BE2C (cell line): ENCODE measurements at regions not wholly inside any gene's neighbourhood (a gene's known extent, or its start where the extent isn't known, plus 50 kb on each side); places are given as distances from the start of the nearest gene placed in this dataset.

Experiments
- DNase-seq: peaks from one replicate; pipeline ENCODE4 v3.0.0-alpha.2; 2020
- H3K27me3 ChIP-seq: fragments of 250-450 bp; sonication (Bioruptor Pico); 2 replicates; pipeline ENCODE4 v1.5.1; 2020; ENCODE audit warnings: mild to moderate bottlenecking
- H3K36me3 ChIP-seq: fragments of 250-450 bp; sonication (Bioruptor Pico); 2 replicates; pipeline ENCODE4 v1.5.1; 2020; ENCODE audit warnings: mild to moderate bottlenecking
- H3K4me1 ChIP-seq: fragments of 250-450 bp; sonication (Bioruptor Pico); 2 replicates; pipeline ENCODE4 v1.5.1; 2020
- H3K4me3 ChIP-seq: 2 replicates; pipeline ENCODE4 v1.5.1; 2011; ENCODE audit warnings: low read depth, low read length
- H3K9me3 ChIP-seq: fragments of 250-450 bp; sonication (Bioruptor Pico); 2 replicates; pipeline ENCODE4 v1.5.1; 2020
- TF ChIP-seq, protein P1 (sequence below): IDR thresholded peaks from 2 replicates; pipeline ENCODE4 v1.5.1; 2012; ENCODE audit warnings: mild to moderate bottlenecking, low read depth, low read length

DNA sequence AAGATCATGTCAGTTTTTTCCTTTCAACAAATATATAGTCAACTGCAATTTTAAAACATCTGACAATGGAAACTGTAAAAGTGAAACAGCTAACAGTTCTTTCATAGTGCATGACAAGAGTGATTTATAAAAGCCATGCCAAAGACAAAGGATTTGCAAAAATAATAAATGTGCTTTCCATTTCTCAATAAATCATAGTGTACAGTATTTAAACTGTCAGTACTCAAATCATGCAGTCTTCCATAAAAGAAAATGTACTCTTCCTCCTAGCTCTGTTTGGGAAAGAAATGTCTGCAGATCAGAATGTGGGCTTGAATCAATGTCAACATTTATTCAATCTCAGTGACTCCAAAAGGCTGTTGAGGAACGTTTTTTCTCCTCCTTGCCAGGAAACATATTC, 131.7 kb upstream of the PDE1A start:
- Histone ChIP-seq H3K36me3 (no peaks in the 10 kb centered on the region), H3K27me3 (no peaks in the 10 kb centered on the region), H3K9me3 (no peaks in the 10 kb centered on the region), H3K4me1 (no peaks in the 10 kb centered on the region), H3K4me3 (no peak overlapping the region)
- no peak for DNase-seq
- TF ChIP-seq, protein P1, sequence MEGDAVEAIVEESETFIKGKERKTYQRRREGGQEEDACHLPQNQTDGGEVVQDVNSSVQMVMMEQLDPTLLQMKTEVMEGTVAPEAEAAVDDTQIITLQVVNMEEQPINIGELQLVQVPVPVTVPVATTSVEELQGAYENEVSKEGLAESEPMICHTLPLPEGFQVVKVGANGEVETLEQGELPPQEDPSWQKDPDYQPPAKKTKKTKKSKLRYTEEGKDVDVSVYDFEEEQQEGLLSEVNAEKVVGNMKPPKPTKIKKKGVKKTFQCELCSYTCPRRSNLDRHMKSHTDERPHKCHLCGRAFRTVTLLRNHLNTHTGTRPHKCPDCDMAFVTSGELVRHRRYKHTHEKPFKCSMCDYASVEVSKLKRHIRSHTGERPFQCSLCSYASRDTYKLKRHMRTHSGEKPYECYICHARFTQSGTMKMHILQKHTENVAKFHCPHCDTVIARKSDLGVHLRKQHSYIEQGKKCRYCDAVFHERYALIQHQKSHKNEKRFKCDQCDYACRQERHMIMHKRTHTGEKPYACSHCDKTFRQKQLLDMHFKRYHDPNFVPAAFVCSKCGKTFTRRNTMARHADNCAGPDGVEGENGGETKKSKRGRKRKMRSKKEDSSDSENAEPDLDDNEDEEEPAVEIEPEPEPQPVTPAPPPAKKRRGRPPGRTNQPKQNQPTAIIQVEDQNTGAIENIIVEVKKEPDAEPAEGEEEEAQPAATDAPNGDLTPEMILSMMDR: no peak

DNA sequence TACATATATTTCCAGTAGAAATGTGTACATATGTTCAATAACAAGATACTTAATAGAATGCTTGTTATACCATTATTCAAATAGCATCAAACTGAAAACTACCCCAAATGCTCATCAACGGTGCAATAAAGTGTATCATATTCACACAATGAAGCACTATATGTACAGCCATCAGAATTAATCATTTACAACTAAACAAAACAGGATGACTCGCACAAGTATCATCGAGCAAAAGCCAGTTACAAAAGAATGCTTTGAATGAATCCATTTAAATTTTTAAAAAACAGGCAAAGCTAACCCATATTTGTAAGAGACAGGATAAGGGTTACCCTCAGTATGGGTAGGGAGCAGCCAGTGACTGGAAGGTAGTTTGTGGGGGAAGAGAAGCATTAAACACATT, 132.8 kb upstream of the PDE1A start:
- no peaks in the 10 kb centered on the region for H3K9me3 ChIP-seq
- TF ChIP-seq, protein P1: no peak
- H3K36me3 ChIP-seq: no peaks in the 10 kb centered on the region
- H3K4me3 ChIP-seq: no peak overlapping the region
- H3K27me3 ChIP-seq: no peaks in the 10 kb centered on the region
- DNase-seq: no peak
- no peaks in the 10 kb centered on the region for H3K4me1 ChIP-seq

DNA sequence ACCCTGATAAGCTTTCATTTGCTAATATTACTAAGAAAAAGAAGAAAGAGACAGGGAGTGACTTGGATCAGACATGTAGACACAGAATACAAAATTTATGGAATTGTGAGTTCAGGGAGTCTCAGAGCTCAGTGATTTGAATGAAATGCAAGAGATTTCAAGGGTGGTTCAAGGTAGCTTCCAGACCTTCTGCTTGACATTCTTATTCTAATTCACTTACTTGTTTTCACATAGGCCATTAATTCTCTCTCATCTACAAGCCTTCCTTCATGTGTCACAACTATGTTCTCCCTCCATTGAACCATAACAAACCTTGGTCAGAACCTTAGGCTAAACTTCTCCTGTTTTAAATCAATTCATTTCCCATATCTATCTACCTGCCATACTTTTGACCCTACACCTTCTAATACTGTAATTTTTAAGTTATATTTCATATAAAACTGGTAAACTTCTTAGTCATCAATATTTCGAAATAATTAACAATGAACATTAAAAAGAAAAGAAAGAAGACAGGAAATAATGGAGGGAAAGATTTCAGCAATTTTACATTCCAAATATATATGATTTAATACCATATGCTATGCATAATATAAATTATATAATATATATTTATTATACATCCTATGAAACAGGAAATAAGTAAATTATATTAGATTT, 139.2 kb upstream of the PDE1A start:
- no peak for DNase-seq
- Histone ChIP-seq H3K27me3 (no peaks in the 10 kb centered on the region), H3K4me3 (no peak overlapping the region), H3K4me1 (no peaks in the 10 kb centered on the region), H3K36me3 (no peaks in the 10 kb centered on the region), H3K9me3 (no peaks in the 10 kb centered on the region)
- TF ChIP-seq, protein P1: no peak

DNA sequence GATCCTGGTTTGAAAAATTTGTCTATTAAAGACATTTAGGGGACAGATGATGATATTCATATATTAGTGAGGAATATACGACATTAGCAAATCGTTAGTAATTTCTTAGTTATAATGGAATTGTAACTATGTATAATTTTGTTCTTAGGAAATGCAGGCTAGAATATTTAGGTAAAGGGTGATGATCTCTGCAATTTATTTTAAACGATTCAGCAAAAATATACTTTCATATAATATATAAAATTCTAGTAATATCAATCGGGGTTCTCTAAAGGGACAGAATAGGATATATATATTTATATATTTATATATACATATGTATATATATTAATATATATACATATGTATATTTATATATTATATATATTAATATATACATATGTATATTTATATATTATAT, 142.5 kb upstream of the DNAJC10 start:
- Histone ChIP-seq H3K4me1 (no peaks in the 10 kb centered on the region), H3K9me3 (no peaks in the 10 kb centered on the region), H3K36me3 (no peaks in the 10 kb centered on the region), H3K27me3 (no peaks in the 10 kb centered on the region), H3K4me3 (no peak overlapping the region)
- no peak for DNase-seq
- TF ChIP-seq, protein P1: no peak

DNA sequence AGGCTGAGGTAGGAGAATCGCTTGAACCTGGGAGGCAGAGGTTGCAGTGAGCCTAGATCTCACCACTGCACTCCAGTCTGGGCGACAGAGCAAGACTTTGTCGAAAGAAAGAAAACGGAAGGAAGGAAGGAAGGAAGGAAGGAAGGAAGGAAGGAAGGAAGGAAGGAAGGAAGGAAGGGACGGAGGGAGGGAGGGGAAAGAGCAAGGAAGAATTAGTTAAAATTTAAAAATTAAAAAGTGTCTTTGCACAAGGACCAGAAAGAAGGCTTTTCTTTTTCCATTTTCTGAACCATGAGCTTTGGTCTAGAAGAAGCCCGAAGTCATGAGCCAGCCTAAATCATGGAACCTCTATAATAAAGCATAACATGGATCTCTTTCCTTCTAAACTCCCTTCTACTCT, 138.2 kb upstream of the DNAJC10 start:
- TF ChIP-seq, protein P1: no peak
- DNase-seq: no peak
- H3K9me3 ChIP-seq: no peaks in the 10 kb centered on the region
- no peaks in the 10 kb centered on the region for H3K36me3 ChIP-seq
- no peaks in the 10 kb centered on the region for H3K4me1 ChIP-seq
- no peak overlapping the region for H3K4me3 ChIP-seq
- no peaks in the 10 kb centered on the region for H3K27me3 ChIP-seq

DNA sequence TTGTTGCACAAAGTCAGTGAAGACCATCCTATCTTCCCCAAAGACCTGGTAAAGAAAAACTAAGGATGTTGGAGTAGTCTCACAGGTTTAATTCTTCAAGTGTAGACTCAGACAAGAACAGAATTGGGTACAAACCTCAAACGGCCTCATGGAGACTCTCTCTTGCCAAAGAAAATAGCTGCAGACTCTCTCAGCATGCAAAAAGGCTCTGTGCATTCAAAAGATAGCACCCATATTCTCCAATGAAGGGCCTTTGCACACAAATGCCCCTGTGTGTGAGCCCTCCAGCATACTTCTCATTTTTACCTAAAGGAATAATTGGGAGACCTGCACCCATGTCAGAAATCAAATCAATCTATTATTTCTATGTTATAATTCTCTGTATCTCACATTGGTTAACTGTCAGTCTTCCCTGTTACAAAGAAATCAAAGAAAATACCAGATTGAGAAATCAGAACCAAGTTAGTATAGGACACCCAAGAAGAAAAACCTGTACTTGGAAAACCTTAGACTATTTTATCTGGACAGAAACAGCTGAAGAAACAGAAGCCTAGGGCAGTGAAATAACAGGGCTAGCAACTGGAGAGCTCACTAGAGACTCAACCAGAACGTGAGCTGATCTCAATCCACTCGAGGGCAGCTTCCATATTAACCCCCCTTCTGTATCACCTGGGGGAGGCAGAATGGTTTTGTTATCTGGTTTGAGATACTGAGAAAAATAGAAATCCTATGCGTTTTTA, 134.7 kb upstream of the DNAJC10 start:
- Histone ChIP-seq H3K36me3 (no peaks in the 10 kb centered on the region), H3K4me3 (no peak overlapping the region), H3K27me3 (no peaks in the 10 kb centered on the region), H3K4me1 (no peaks in the 10 kb centered on the region), H3K9me3 (no peaks in the 10 kb centered on the region)
- DNase-seq: no peak
- TF ChIP-seq, protein P1: no peak
